ENCODE measurements at regions not wholly inside any gene's neighbourhood (a gene's known extent, or its start where the extent isn't known, plus 50 kb on each side); places are given as distances from the start of the nearest gene placed in this dataset.

GRCh38 chr1:234734869-234735268 lies 124.9 kb upstream of the IRF2BP2 start:
- TF ChIP-seq, protein P1, sequence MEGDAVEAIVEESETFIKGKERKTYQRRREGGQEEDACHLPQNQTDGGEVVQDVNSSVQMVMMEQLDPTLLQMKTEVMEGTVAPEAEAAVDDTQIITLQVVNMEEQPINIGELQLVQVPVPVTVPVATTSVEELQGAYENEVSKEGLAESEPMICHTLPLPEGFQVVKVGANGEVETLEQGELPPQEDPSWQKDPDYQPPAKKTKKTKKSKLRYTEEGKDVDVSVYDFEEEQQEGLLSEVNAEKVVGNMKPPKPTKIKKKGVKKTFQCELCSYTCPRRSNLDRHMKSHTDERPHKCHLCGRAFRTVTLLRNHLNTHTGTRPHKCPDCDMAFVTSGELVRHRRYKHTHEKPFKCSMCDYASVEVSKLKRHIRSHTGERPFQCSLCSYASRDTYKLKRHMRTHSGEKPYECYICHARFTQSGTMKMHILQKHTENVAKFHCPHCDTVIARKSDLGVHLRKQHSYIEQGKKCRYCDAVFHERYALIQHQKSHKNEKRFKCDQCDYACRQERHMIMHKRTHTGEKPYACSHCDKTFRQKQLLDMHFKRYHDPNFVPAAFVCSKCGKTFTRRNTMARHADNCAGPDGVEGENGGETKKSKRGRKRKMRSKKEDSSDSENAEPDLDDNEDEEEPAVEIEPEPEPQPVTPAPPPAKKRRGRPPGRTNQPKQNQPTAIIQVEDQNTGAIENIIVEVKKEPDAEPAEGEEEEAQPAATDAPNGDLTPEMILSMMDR (IDR thresholded peaks at IDR 0.05): no peak
- TF ChIP-seq EZH2 (IDR thresholded peaks at IDR 0.05; ENCODE audit: borderline replicate concordance, insufficient read depth, low read depth, low read length, poor library complexity, severe bottlenecking): no peak
